Naive thymus-derived CD4-positive, alpha-beta T cell (primary cell): ENCODE measurements at regions not wholly inside any gene's neighbourhood (a gene's known extent, or its start where the extent isn't known, plus 50 kb on each side); places are given as distances from the start of the nearest gene placed in this dataset.
"Not testable (repeated sequence)": the region's sequence is repeated elsewhere in the genome, so short reads cannot be mapped to it uniquely, and the experiment has no call there.

Experiments
- ATAC-seq: fragments of 150-1000 bp; cut with Tn5 transposase; 2 replicates; pipeline ENCODE4 v1.10.0; 2021; ENCODE audit warnings: mild to moderate bottlenecking, moderate library complexity
- CTCF ChIA-PET: fragments of 350-600 bp; sonication (Branson Sonifier 250); formaldehyde crosslinking; loops from one replicate; lab custom pipeline; 2021; ENCODE audit warnings: antibody characterized with exemption; lab: Charles Lee
- POLR2A ChIA-PET: fragments of 350-600 bp; sonication (Branson Sonifier 250); formaldehyde crosslinking; loops from one replicate; lab custom pipeline; 2021; ENCODE audit warnings: antibody characterized with exemption, inconsistent platforms; lab: Charles Lee
- DNase-seq, 9 donors: peaks; one replicate each; pipeline versions ENCODE4 v3.0.0 to v3.0.0-alpha.2; 2020 to 2022; ENCODE audit warnings: mixed read lengths in 1 of 9
- H3K27ac ChIP-seq: one replicate; pipeline ENCODE4 v1.7.0; 2013; ENCODE audit warnings: mild to moderate bottlenecking, low read depth, low read length, moderate library complexity
- H3K27me3 ChIP-seq, 2 donors: one replicate each; pipeline ENCODE4 v1.7.0; 2013; ENCODE audit warnings: low read length in 2 of 2, mild to moderate bottlenecking in 2 of 2, moderate library complexity in 2 of 2; ENCODE audit not compliant: control insufficient read depth in 2 of 2, insufficient read depth in 2 of 2
- H3K36me3 ChIP-seq, 3 experiments: 1 replicate in 2 of 3; 2 replicates in 1 of 3; pipeline ENCODE4 v1.7.0; 2013; ENCODE audit warnings: low read length in 3 of 3, mild to moderate bottlenecking in 3 of 3, moderate library complexity in 1 of 3; ENCODE audit not compliant: insufficient read depth in 3 of 3, control insufficient read depth in 2 of 3
- H3K4me1 ChIP-seq, 2 donors: one replicate each; pipeline ENCODE4 v1.7.0; 2013; ENCODE audit warnings: low read length in 2 of 2, mild to moderate bottlenecking in 2 of 2, moderate library complexity in 1 of 2; ENCODE audit not compliant: control insufficient read depth in 2 of 2, insufficient read depth in 2 of 2
- H3K4me3 ChIP-seq: 2 replicates; pipeline ENCODE4 v1.7.0; 2013; ENCODE audit warnings: mild to moderate bottlenecking, low read length
- H3K9me3 ChIP-seq, 3 experiments: 1 replicate in 2 of 3; 2 replicates in 1 of 3; pipeline ENCODE4 v1.7.0; 2013; ENCODE audit warnings: low read length in 3 of 3; ENCODE audit not compliant: control insufficient read depth in 2 of 3
- H3K27ac Mint-ChIP-seq, 9 donors: one replicate each; pipeline ENCODE4 v1.8.0; 2020 to 2022; ENCODE audit warnings: mixed read lengths in 9 of 9, mild to moderate bottlenecking in 8 of 9, moderate library complexity in 5 of 9, inconsistent platforms in 2 of 9
- H3K27me3 Mint-ChIP-seq, 5 donors: one replicate each; pipeline ENCODE4 v1.8.0; 2021 to 2022; ENCODE audit warnings: mixed read lengths in 5 of 5, mild to moderate bottlenecking in 1 of 5
- H3K36me3 Mint-ChIP-seq, 5 donors: one replicate each; pipeline ENCODE4 v1.8.0; 2020 to 2022; ENCODE audit warnings: mixed read lengths in 5 of 5, mild to moderate bottlenecking in 3 of 5, inconsistent platforms in 1 of 5
- H3K4me1 Mint-ChIP-seq, 7 donors: one replicate each; pipeline ENCODE4 v1.8.0; 2020 to 2022; ENCODE audit warnings: mixed read lengths in 7 of 7, mild to moderate bottlenecking in 3 of 7, inconsistent platforms in 1 of 7
- H3K4me3 Mint-ChIP-seq, 10 donors: one replicate each; pipeline ENCODE4 v1.8.0; 2020 to 2022; ENCODE audit warnings: mild to moderate bottlenecking in 10 of 10, mixed read lengths in 10 of 10, moderate library complexity in 6 of 10, inconsistent platforms in 2 of 10
- H3K9me3 Mint-ChIP-seq, 11 donors: one replicate each; pipeline ENCODE4 v1.8.0; 2020 to 2022; ENCODE audit warnings: mixed read lengths in 11 of 11, mild to moderate bottlenecking in 4 of 11, inconsistent platforms in 1 of 11, moderate library complexity in 1 of 11
- intact Hi-C, 2 donors: fragments of 100-400 bp; cut with micrococcal nuclease; formaldehyde crosslinking; loops; one replicate each; pipeline ENCODE4 v1.15.1; 2023

DNA sequence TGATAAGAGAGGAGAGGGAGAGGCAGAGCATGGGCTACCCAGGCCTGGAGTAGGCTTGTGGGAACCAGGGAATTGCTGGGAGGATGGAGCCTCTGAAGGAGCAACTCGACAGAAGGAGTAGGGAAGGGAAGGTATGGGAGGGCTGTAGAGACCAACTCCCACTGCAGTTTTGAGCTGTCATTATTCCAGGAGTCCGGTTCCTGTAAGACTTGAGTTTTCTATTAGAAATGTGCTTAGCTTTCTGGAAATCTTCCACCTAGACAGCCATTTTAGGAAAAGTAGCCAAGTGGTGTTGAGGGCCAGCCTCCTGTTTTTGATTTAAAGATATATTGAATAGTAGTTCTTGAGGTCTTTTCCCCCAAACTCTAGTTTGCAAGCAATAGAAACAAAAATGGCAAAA lies 323.5 kb downstream of the LRRC70 start:
- ChIA-PET CTCF (no interaction called here), POLR2A (no interaction called here)
- no peak overlapping the region for H3K4me3 ChIP-seq
- no peaks in the 10 kb centered on the region for H3K9me3 ChIP-seq
- no peak for DNase-seq
- Mint-ChIP-seq H3K27ac (no peak overlapping the region), H3K27me3 (peaks cover 0 to 13% (median 0%) of the 10 kb centered on the region in 5 donors), H3K4me1 (no peaks in the 10 kb centered on the region), H3K4me3 (no peak overlapping the region), H3K9me3 (peaks cover 0 to 7% (median 0%) of the 10 kb centered on the region in 11 donors), H3K36me3 (no peaks in the 10 kb centered on the region)
- H3K36me3 ChIP-seq: no peaks in the 10 kb centered on the region
- H3K4me1 ChIP-seq: no peaks in the 10 kb centered on the region
- no peak for ATAC-seq
- intact Hi-C loops: no loop called here
- H3K27ac ChIP-seq: no peak overlapping the region
- H3K27me3 ChIP-seq: no peaks in the 10 kb centered on the region

DNA sequence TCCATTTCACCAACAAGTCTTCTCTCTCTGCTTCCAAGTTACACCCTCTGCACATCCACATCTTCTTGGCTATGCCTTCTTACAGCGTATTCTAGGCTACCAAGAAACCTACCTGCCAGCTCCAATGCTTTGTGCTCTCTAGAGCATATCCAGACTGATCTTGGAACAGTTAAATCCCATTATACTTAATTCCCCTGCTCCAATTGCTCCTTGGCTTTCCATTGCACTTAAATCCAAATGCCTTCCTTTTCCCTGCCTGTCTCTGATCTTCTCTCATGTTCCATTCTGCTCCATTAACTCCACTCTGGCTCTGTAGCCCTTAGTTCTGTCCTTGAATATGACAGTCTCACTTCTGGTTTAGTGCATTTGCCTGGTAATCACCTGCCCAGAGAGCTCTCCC lies 322.4 kb downstream of the LRRC70 start:
- intact Hi-C loops: no loop called here
- peaks cover 0 to 7% (median 0%) of the 10 kb centered on the region in 11 donors for H3K9me3 Mint-ChIP-seq
- Histone ChIP-seq H3K4me1 (no peaks in the 10 kb centered on the region), H3K27ac (no peak overlapping the region), H3K36me3 (no peaks in the 10 kb centered on the region), H3K9me3 (no peaks in the 10 kb centered on the region), H3K4me3 (no peak overlapping the region), H3K27me3 (no peaks in the 10 kb centered on the region)
- DNase-seq (no peak), ATAC-seq (no peak)
- H3K27me3 Mint-ChIP-seq: peaks cover 0 to 13% (median 0%) of the 10 kb centered on the region in 5 donors
- ChIA-PET CTCF (no interaction called here), POLR2A (no interaction called here)
- no peaks in the 10 kb centered on the region for H3K36me3 Mint-ChIP-seq
- no peak overlapping the region for H3K27ac Mint-ChIP-seq
- no peaks in the 10 kb centered on the region for H3K4me1 Mint-ChIP-seq
- no peak overlapping the region for H3K4me3 Mint-ChIP-seq

DNA sequence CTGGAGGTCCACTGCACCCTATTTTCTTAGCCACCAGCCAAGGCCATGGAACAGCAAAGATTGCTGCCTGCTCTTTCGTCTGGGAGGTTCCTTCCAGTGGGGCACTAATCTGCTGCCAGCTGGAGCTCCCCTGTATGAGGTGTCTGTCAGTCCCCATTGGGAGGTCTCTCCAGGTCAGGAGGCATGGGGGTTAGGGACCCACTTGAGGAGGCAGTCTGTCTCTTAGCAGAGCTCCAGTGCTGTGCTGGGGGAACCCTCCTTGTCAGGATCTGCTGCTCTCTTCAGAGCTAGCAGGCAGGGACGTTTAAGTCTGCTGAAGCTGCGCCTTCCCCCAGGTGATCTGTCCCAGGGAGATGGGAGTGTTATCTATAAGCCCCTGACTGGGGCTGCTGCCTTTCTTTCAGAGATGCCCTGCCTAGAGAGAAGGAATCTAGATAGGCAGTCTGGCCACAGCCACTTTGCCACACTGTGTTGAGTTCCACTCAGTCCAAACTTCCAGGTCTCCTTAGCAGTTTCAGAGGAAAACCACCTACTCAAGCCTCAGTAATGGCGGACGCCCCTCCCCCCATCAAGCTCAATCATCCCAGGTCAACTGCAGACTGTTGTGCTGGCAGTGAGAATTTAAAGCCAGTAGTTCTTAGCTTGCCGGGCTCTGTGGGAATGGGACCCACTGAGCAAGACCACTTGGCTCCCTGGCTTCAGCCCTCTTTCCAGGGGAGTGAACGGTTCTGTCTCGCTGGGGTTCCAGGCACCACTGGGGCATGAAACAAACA lies 317.7 kb downstream of the LRRC70 start:
- ATAC-seq (no peak), DNase-seq (no peak)
- no peaks in the 10 kb centered on the region for H3K4me1 ChIP-seq
- H3K4me3 Mint-ChIP-seq: no peak overlapping the region
- CTCF ChIA-PET: no interaction called here
- intact Hi-C loops: no loop called here
- H3K27me3 ChIP-seq: no peaks in the 10 kb centered on the region
- no peaks in the 10 kb centered on the region for H3K4me1 Mint-ChIP-seq
- H3K36me3 ChIP-seq: no peaks in the 10 kb centered on the region
- no peak overlapping the region for H3K27ac Mint-ChIP-seq
- peaks cover 0 to 14% (median 5%) of the 10 kb centered on the region in 11 donors for H3K9me3 Mint-ChIP-seq
- H3K27me3 Mint-ChIP-seq: peaks cover 0 to 8% (median 0%) of the 10 kb centered on the region in 5 donors
- POLR2A ChIA-PET: no interaction called here
- H3K9me3 ChIP-seq: no peaks in the 10 kb centered on the region
- H3K27ac ChIP-seq: no peak overlapping the region
- no peak overlapping the region for H3K4me3 ChIP-seq
- H3K36me3 Mint-ChIP-seq: peaks cover 0 to 5% (median 0%) of the 10 kb centered on the region in 5 donors

DNA sequence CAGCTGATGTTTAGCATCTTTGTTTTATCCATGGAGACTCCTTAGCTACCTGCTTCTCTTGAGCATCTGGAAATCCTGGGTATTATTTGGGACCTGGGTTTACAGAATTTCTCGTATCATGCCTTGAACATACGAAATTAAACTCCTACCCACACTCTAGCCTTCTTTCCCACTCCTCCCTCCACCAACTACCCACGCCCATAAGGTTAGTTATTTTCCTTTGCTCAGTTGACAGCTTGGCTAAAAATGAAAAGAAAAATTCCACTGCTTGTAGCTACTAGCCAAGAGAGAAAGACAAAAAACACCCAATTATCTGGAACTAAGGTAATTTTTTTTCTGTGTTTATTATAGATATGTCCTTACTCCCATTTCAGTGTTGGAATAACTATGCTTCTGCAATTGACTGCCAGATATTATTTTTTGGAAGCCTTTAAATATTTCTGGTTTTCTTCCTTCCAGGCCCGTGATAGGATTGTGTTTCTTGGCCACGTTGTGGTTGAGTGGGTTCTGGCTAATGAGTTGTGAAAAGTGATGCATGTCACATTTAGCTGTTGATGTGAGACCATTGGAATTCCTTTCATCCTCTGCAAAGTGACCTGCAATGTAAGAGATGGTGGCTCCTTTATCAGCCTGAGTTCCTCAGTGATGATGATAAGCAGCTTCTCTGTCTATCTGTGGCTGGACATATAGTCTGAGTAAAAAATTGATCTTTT lies 308.1 kb downstream of the LRRC70 start:
- CTCF ChIA-PET: no interaction called here
- H3K27me3 ChIP-seq: no peaks in the 10 kb centered on the region
- no peaks in the 10 kb centered on the region for H3K4me1 Mint-ChIP-seq
- intact Hi-C loops: no loop called here
- no peak overlapping the region for H3K27ac Mint-ChIP-seq
- POLR2A ChIA-PET: no interaction called here
- peaks cover 0 to 2% (median 0%) of the 10 kb centered on the region in 5 donors for H3K27me3 Mint-ChIP-seq
- DNase-seq: no peak
- no peaks in the 10 kb centered on the region for H3K36me3 Mint-ChIP-seq
- H3K9me3 ChIP-seq: no peaks in the 10 kb centered on the region
- no peaks in the 10 kb centered on the region for H3K4me1 ChIP-seq
- no peak overlapping the region for H3K4me3 Mint-ChIP-seq
- no peak overlapping the region for H3K27ac ChIP-seq
- ATAC-seq: no peak
- H3K36me3 ChIP-seq: no peaks in the 10 kb centered on the region
- peaks cover 0 to 3% (median 0%) of the 10 kb centered on the region in 11 donors for H3K9me3 Mint-ChIP-seq
- H3K4me3 ChIP-seq: no peak overlapping the region

DNA sequence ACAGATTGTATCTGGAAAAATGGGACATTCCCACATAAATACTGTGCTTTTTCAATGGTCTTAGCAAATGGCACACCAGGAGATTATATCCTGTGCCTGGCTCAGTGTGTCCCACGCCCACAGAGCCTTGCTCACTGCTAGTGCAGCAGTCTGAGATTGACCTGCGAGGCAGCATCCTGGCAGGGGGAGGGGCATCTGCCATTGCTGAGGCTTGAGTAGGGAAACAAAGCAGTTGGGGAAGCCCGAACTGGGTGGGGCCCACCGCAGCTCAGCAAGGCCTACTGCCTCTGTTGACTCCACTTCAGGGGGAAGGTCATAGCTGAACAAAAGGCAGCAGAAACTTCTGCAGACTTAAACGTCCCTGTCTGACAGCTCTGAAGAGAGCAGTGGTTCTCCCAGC lies 258.7 kb downstream of the LRRC70 start:
- H3K27ac Mint-ChIP-seq, intact Hi-C loops, H3K4me1 ChIP-seq: not testable (repeated sequence)

DNA sequence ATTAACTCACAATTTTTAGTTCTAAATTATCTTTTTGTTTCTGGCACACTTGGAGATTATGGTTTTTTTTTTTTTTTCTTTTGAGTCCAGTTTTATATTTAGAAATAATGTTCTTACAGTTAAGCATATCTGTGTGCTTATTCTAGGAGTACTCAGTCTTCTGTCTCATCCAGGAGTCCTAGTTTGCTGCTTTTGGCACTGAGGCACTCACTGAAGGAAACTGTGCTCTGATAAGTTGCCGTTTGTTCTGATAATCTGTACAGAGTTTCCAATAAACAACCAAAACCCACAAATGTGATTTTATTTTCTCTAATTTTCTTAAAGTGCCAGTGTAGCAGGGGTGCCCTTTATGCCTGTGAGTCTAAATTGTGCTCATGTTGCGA lies 251.0 kb downstream of the LRRC70 start:
- Histone ChIP-seq H3K36me3 (no peaks in the 10 kb centered on the region), H3K9me3 (no peaks in the 10 kb centered on the region), H3K4me3 (no peak overlapping the region), H3K27ac (no peak overlapping the region), H3K4me1 (no peaks in the 10 kb centered on the region), H3K27me3 (no peaks in the 10 kb centered on the region)
- DNase-seq: no peak
- ChIA-PET POLR2A (no interaction called here), CTCF (no interaction called here)
- Mint-ChIP-seq H3K36me3 (no peaks in the 10 kb centered on the region), H3K27ac (no peak overlapping the region), H3K9me3 (peaks cover 0 to 21% (median 8%) of the 10 kb centered on the region in 11 donors), H3K27me3 (peaks cover 0 to 11% (median 3%) of the 10 kb centered on the region in 5 donors), H3K4me1 (no peaks in the 10 kb centered on the region), H3K4me3 (no peak overlapping the region)
- ATAC-seq: no peak
- intact Hi-C loops: no loop called here

More for the DNA sequence above, 258.7 kb downstream of the LRRC70 start:
- H3K27ac ChIP-seq, H3K36me3 Mint-ChIP-seq, H3K4me3 Mint-ChIP-seq, H3K4me1 Mint-ChIP-seq, H3K4me3 ChIP-seq, H3K27me3 ChIP-seq, H3K36me3 ChIP-seq, CTCF ChIA-PET, DNase-seq, ATAC-seq, H3K9me3 ChIP-seq, POLR2A ChIA-PET: not testable (repeated sequence)
- peaks cover 0 to 10% (median 4%) of the 10 kb centered on the region in 5 donors for H3K27me3 Mint-ChIP-seq
- H3K9me3 Mint-ChIP-seq: peaks cover 5 to 45% (median 17%) of the 10 kb centered on the region in 11 donors
